GM13977 (cell line): ENCODE measurements at regions not wholly inside any gene's neighbourhood (a gene's known extent, or its start where the extent isn't known, plus 50 kb on each side); places are given as distances from the start of the nearest gene placed in this dataset.

Experiments
- DNase-seq: peaks from one replicate; pipeline ENCODE4 v3.0.0; 2012; ENCODE audit warnings: low spot score
- in situ Hi-C: fragments of 300-500 bp; cut with MboI; formaldehyde crosslinking; loops from one replicate; pipeline ENCODE4 v1.12.0; 2022; ENCODE audit warnings: low sequenced_read_pairs, low pct_unique_long_range_greater_than_20kb, mixed read lengths, inconsistent platforms; ENCODE audit not compliant: unreplicated experiment
- TF ChIP-seq, protein P1 (sequence below): IDR thresholded peaks from 2 replicates; pipeline ENCODE4 v1.5.1; 2012; ENCODE audit warnings: mild to moderate bottlenecking, control low read depth; ENCODE audit not compliant: insufficient read depth; ENCODE audit errors: extremely low read depth, missing control alignments

DNA sequence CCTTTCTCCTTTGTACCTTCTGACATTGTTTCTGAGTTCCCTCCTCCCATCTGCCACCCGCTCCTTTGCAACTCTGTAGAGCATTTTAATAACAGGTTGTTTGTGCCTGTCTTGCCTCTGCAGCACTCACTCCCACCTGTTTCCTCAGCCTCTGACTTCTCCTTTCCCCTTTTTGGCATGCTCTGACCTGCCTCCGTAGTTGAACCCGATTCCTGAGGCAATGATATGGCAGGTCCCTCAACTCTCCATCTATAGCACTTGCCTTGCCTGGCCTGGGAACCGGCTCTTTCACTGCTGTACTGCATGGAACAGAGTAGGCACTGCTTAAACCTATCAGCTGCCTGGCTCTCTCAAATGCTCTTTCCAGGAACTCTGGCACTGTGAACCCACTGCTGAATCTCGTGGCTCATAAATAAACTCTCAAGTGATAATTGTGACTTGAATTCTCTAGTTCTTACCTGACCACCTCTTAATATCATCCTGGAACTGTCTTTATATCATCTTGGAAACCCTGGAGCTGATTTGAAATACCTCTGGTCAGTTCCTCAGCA is 50.3 kb downstream of the UTRN start:
- DNase-seq: no peak
- TF ChIP-seq, protein P1, sequence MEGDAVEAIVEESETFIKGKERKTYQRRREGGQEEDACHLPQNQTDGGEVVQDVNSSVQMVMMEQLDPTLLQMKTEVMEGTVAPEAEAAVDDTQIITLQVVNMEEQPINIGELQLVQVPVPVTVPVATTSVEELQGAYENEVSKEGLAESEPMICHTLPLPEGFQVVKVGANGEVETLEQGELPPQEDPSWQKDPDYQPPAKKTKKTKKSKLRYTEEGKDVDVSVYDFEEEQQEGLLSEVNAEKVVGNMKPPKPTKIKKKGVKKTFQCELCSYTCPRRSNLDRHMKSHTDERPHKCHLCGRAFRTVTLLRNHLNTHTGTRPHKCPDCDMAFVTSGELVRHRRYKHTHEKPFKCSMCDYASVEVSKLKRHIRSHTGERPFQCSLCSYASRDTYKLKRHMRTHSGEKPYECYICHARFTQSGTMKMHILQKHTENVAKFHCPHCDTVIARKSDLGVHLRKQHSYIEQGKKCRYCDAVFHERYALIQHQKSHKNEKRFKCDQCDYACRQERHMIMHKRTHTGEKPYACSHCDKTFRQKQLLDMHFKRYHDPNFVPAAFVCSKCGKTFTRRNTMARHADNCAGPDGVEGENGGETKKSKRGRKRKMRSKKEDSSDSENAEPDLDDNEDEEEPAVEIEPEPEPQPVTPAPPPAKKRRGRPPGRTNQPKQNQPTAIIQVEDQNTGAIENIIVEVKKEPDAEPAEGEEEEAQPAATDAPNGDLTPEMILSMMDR: no peak
- in situ Hi-C loops: no loop called here

DNA sequence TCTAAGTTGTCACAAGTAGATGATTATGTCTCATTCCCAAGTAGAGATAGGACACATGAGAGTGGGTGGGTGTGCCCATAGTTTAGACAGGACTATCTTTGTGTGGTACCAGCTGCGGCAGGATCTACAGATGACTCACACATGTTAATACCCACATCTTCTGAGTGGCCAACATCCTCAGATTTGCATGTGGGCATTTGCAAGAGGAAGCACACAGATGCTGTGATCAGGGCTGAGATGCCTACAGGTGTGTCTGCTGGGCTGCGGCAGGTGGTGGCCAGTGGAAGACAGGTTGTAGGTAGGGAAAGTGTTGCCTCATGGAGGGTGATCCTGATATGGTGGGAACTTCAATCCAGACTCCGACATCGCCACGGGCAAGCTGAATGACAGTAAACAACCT is 50.8 kb downstream of the UTRN start:
- in situ Hi-C loops: no loop called here
- TF ChIP-seq, protein P1: no peak
- DNase-seq: no peak

DNA sequence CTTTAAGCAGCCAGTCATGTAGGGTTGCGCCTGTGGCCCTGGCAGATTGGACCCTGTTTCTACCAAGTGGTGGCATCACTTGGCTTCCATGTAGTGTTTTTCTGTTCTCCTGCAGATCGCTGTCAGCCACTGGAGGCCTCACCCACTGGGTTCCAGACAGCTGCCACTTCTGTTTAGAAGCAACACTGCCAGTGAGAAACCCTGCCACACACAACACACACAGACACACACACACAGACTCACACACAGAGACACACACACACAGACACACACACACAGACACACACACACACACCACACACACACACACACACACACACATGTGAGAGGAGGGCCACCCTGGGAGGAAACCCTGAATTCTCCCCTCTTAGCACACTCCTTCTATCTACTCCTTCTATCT is 51.8 kb downstream of the UTRN start:
- TF ChIP-seq, protein P1: no peak
- DNase-seq: no peak
- in situ Hi-C loops: no loop called here

DNA sequence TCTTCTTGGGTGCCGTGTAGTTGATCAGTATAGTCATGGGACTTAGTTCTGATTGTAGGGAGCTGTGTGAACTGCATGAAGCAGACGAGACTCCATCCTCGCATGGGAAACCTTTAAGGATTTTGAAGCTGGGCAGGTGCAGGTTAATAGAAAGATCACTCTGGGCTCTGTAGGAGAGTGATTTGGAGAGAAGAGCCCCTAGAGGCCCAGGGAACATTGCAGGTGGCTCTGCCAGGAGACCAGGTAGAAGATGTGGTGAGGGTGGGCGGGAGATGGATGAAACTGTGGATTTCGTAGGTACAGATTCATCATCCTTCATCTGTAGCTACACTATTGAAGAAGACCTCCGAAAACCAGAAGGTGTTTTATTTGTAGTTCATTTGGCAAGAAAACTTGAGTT is 53.3 kb downstream of the UTRN start:
- in situ Hi-C loops: no loop called here
- no peak for DNase-seq
- TF ChIP-seq, protein P1: no peak

DNA sequence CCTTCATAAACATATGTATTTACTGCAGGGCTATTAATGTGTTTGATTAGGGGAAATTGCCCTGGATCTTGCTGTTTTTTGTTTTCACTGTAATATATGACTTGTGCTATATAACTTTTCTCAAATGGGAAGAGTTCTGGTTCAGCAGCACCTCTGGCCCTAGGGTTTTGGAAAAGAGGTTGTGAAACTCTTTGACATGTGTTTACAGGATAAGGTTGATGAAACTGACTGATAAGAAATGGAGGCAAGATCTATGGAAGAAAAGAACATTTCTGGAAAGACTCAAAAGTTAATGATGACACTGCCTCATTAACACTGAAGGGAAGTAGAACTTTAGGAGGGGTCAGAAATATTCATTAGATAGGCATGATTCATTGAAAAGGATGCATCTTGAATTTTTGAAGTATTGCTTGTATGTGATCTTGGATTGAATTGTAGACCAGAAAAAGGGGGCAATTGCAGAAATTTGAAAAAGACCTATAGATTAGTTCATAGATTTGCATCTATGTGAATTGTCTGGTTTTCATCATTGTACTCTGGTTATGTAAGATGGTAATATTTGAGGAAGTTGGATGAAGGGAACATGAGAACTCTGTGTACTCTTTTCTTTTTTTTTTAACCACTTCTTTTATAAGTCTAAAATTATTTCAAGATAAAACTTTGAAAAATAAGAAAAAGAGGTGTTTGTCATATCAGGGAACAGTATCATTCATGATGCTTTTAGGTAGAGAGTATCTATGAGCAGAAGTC is 54.0 kb downstream of the UTRN start:
- DNase-seq: no peak
- TF ChIP-seq, protein P1: no peak
- in situ Hi-C loops: no loop called here

DNA sequence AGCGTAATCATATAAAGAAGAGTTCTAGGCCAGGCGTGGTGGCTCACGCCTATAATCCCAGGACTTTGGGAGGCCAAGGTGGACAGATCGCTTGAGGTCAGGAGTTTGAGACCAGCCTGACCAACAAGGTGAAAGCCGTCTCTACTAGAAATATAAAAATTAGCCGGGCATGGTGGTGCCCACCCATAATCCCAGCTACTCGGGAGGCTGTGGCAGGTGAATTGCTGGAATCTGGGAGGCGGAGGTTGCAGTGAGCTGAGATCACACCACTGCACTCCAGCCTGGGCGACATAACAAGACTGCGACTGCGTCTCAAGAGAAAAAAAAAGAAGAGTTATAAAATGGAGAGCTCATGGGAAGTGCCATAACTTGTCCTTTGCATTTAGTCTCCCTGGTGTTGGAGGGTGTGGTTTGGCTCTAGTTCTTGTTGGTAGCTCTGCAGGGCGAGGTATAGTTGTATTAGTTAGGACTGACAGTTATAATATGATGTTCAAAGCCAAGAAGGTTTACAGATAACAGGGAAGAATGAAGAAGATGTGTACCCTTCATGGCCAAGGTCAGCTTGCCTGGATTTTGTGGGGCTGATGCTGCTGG is 54.8 kb downstream of the UTRN start:
- no peak for DNase-seq
- in situ Hi-C loops: no loop called here
- TF ChIP-seq, protein P1: no peak
